IPS DF 6.9 (cell line): ENCODE measurements at regions not wholly inside any gene's neighbourhood (a gene's known extent, or its start where the extent isn't known, plus 50 kb on each side); places are given as distances from the start of the nearest gene placed in this dataset.

Source experiments
- DNase-seq: peaks from one replicate; pipeline ENCODE4 v3.0.0-alpha.2; 2013; ENCODE audit warnings: low read depth, low spot score
- H3K27ac ChIP-seq: one replicate; pipeline ENCODE4 v1.5.1; 2013; ENCODE audit warnings: low read length, control low read depth
- H3K27me3 ChIP-seq: 2 replicates; pipeline ENCODE4 v1.6.1; 2013; ENCODE audit warnings: mild to moderate bottlenecking, low read length; ENCODE audit not compliant: control insufficient read depth, insufficient read depth
- H3K36me3 ChIP-seq: 2 replicates; pipeline ENCODE4 v1.6.1; 2013; ENCODE audit warnings: low read length; ENCODE audit not compliant: control insufficient read depth, insufficient read depth
- H3K4me1 ChIP-seq: 2 replicates; pipeline ENCODE4 v1.6.1; 2013; ENCODE audit warnings: low read length; ENCODE audit not compliant: control insufficient read depth, insufficient read depth
- H3K4me3 ChIP-seq: 2 replicates; pipeline ENCODE4 v1.5.1; 2013; ENCODE audit warnings: mild to moderate bottlenecking, low read length
- H3K9me3 ChIP-seq: 2 replicates; pipeline ENCODE4 v1.6.1; 2013; ENCODE audit warnings: low read length, inconsistent platforms; ENCODE audit not compliant: control insufficient read depth, insufficient read depth
- WGBS: extraction: QIAGEN DNeasy Blood & Tissue Kit; methylation state at CpG from one replicate; pipeline ENCODE4 v1.1.7; 2013; ENCODE audit warnings: mixed read lengths, missing lambda C conversion rate; ENCODE audit not compliant: insufficient read length, insufficient coverage; 5-methylcytosine and 5-hydroxymethylcytosine counted together

- Histone ChIP-seq H3K4me3 (no peak overlapping the region), H3K36me3 (no peaks in the 10 kb centered on the region), H3K9me3 (no peaks in the 10 kb centered on the region), H3K4me1 (no peaks in the 10 kb centered on the region), H3K27me3 (no peaks in the 10 kb centered on the region), H3K27ac (no peak overlapping the region)
- no CpG with 5 or more reads among the region's 2 CpGs for WGBS
- DNase-seq: no peak
Observed at GRCh38 chr9:117887383-117887782, 183.2 kb downstream of the TLR4 start.

GRCh38 chr9:117887941-117888340 lies 183.7 kb downstream of the TLR4 start:
- no CpG with 5 or more reads among the region's 3 CpGs for WGBS
- DNase-seq: no peak
- Histone ChIP-seq H3K27ac (no peak overlapping the region), H3K9me3 (no peaks in the 10 kb centered on the region), H3K36me3 (no peaks in the 10 kb centered on the region), H3K4me3 (no peak overlapping the region), H3K4me1 (no peaks in the 10 kb centered on the region), H3K27me3 (no peaks in the 10 kb centered on the region)

DNA sequence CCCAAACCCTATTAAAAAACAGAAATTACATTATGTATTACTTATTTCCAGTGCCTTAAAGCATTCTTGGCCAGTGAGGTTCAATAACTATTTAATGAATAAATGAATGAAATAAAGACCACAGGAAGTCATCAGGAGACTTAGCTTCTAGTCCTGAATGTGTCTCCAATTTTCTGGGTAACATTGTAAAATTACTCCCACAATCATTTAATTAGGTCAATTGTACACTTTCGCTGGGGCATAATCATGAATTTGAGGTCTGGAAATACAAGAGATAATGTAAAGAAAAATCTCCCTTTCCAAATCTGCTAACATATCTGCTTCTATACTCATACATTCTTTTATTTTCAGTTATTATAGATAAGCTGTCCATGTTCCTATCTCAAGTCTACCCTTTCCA lies 199.2 kb downstream of the TLR4 start:
- H3K27me3 ChIP-seq: no peaks in the 10 kb centered on the region
- no peaks in the 10 kb centered on the region for H3K36me3 ChIP-seq
- H3K4me1 ChIP-seq: no peaks in the 10 kb centered on the region
- no peaks in the 10 kb centered on the region for H3K9me3 ChIP-seq
- no peak overlapping the region for H3K4me3 ChIP-seq
- no peak overlapping the region for H3K27ac ChIP-seq
- whole genome bisulfite sequencing: no CpG with 5 or more reads among the region's 1 CpG
- no peak for DNase-seq

- no peaks in the 10 kb centered on the region for H3K27me3 ChIP-seq
- DNase-seq: no peak
- H3K27ac ChIP-seq: no peak overlapping the region
- no peak overlapping the region for H3K4me3 ChIP-seq
- no peaks in the 10 kb centered on the region for H3K36me3 ChIP-seq
- H3K4me1 ChIP-seq: no peaks in the 10 kb centered on the region
- no peaks in the 10 kb centered on the region for H3K9me3 ChIP-seq
- no CpG with 5 or more reads among the region's 4 CpGs for WGBS
Observed at GRCh38 chr9:117906763-117907162, 202.6 kb downstream of the TLR4 start.

- no peak for DNase-seq
- Histone ChIP-seq H3K4me3 (no peak overlapping the region), H3K27ac (no peak overlapping the region), H3K36me3 (no peaks in the 10 kb centered on the region), H3K27me3 (no peaks in the 10 kb centered on the region), H3K4me1 (no peaks in the 10 kb centered on the region), H3K9me3 (no peaks in the 10 kb centered on the region)
- WGBS: no CpG with 5 or more reads among the region's 1 CpG
Observed at GRCh38 chr9:117907420-117907819, 203.2 kb downstream of the TLR4 start.

DNA sequence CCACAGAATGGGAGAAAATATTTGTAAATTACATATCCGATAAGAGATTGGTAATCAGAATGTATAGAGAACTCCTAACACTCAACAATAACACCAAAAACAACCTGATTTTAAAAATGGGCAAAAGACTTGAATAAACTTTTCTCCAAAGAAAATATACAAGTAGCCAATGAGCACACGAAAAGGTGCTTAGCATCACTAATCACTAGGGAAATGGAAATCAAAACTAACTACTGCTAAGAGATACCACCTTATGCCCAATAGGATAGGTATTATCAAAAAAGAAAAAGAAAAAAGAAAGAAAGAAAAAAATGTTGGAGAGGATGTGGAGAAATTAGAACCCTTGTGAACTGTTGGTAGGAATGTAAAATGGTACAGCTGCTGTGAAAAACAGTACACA lies 212.1 kb downstream of the TLR4 start:
- no peaks in the 10 kb centered on the region for H3K36me3 ChIP-seq
- H3K27ac ChIP-seq: no peak overlapping the region
- no peak overlapping the region for H3K4me3 ChIP-seq
- DNase-seq: no peak
- no peaks in the 10 kb centered on the region for H3K4me1 ChIP-seq
- WGBS: no CpG with 5 or more reads among the region's 2 CpGs
- no peaks in the 10 kb centered on the region for H3K9me3 ChIP-seq
- no peaks in the 10 kb centered on the region for H3K27me3 ChIP-seq

GRCh38 chr9:117917873-117918272 lies 213.7 kb downstream of the TLR4 start:
- 100% methylated on average over 1 of the region's 6 CpGs for WGBS
- H3K27ac ChIP-seq: no peak overlapping the region

DNA sequence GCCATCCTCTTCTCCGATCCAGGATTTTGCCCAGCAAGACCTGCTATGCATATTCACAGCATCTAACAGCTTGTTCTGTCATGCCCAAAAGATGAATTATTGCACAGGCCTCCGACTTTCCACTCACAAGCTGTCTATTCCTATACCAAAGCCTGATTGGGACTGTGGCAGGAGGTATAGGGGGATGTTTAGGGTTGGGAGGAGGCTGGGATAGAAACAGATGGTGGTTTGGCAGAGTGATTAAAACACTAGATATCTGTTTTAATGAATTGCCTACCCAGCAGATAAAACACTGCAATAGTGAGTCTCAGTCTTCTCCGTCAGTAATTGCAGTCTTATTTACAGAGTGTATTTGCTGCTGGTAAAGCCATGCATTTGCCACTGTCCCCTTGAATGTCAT lies 215.3 kb downstream of the TLR4 start:
- no peaks in the 10 kb centered on the region for H3K36me3 ChIP-seq
- H3K4me3 ChIP-seq: no peak overlapping the region
- no peaks in the 10 kb centered on the region for H3K9me3 ChIP-seq
- DNase-seq: no peak
- H3K27ac ChIP-seq: no peak overlapping the region
- H3K27me3 ChIP-seq: no peaks in the 10 kb centered on the region
- no CpG with 5 or more reads among the region's 3 CpGs for WGBS
- no peaks in the 10 kb centered on the region for H3K4me1 ChIP-seq

More at GRCh38 chr9:117917873-117918272, 213.7 kb downstream of the TLR4 start:
- DNase-seq: no peak
- Histone ChIP-seq H3K36me3 (no peaks in the 10 kb centered on the region), H3K27me3 (no peaks in the 10 kb centered on the region), H3K4me3 (no peak overlapping the region), H3K9me3 (no peaks in the 10 kb centered on the region), H3K4me1 (no peaks in the 10 kb centered on the region)

DNA sequence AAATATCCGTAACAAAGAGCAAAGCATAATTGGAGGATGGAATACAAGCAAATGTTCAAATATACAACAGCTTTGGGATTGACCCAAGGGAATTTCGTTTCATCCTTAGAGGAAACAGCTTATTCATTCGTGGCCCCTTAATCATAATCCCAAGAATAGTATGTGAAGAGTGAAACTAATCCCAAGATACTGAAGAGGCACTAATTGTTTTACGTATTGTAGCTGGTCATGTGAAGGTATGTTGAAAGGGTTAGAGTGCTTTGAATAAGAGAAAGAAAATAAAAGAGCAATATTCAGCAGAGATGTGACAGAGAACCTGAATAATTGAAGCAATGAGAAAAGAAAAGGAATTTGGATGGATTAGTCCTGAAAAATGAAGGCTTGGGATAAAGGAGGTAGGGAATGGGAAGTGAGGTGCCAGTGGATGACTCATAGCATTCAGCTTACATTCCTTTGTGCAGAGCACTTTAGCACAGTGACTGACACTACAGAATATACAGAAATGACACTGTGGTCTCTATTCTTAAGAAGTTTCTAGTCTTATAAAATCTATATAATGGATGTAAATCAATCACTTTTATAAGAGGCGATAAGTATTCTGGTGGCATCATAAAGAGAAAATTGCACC lies 221.9 kb downstream of the TLR4 start:
- H3K4me1 ChIP-seq: no peaks in the 10 kb centered on the region

GRCh38 chr9:117927354-117927753 lies 223.2 kb downstream of the TLR4 start:
- Histone ChIP-seq H3K27ac (no peak overlapping the region), H3K36me3 (no peaks in the 10 kb centered on the region), H3K27me3 (no peaks in the 10 kb centered on the region), H3K4me3 (no peak overlapping the region), H3K9me3 (no peaks in the 10 kb centered on the region), H3K4me1 (no peaks in the 10 kb centered on the region)
- no CpG with 5 or more reads among the region's 3 CpGs for WGBS
- peak; percentile 11 for DNase-seq

More for the DNA sequence above, 221.9 kb downstream of the TLR4 start:
- Histone ChIP-seq H3K27me3 (no peaks in the 10 kb centered on the region), H3K9me3 (no peaks in the 10 kb centered on the region), H3K36me3 (no peaks in the 10 kb centered on the region), H3K27ac (no peak overlapping the region), H3K4me3 (no peak overlapping the region)
- no CpG with 5 or more reads among the region's 5 CpGs for WGBS
- DNase-seq: no peak

- DNase-seq: no peak
- H3K27ac ChIP-seq: no peak overlapping the region
- no CpG with 5 or more reads among the region's 1 CpG for WGBS
Observed at GRCh38 chr9:117929868-117930267, 225.7 kb downstream of the TLR4 start.

More at GRCh38 chr9:117929868-117930267, 225.7 kb downstream of the TLR4 start:
- Histone ChIP-seq H3K4me1 (no peaks in the 10 kb centered on the region), H3K4me3 (no peak overlapping the region), H3K9me3 (no peaks in the 10 kb centered on the region), H3K36me3 (no peaks in the 10 kb centered on the region), H3K27me3 (no peaks in the 10 kb centered on the region)
